HuH-7 (cell line): ENCODE measurements at regions not wholly inside any gene's neighbourhood (a gene's known extent, or its start where the extent isn't known, plus 50 kb on each side); places are given as distances from the start of the nearest gene placed in this dataset.

Experiments used
- DNase-seq: peaks from one replicate; pipeline ENCODE4 v3.0.0; 2011; ENCODE audit warnings: low spot score

- DNase-seq, result no peak
Measured at GRCh38 chr13:90070362-90070761, 1277.1 kb upstream of the MIR17HG start.

GRCh38 chr13:90070837-90071525 lies 1276.5 kb upstream of the MIR17HG start:
- peak; percentile 3 for DNase-seq

GRCh38 chr13:90084684-90085290 lies 1262.7 kb upstream of the MIR17HG start:
- no peak for DNase-seq

- no peak for DNase-seq
Measured at GRCh38 chr13:90089051-90089450, 1258.4 kb upstream of the MIR17HG start.

GRCh38 chr13:90091611-90092010 lies 1255.9 kb upstream of the MIR17HG start:
- DNase-seq, result no peak

GRCh38 chr13:90094357-90094756 lies 1253.1 kb upstream of the MIR17HG start:
- DNase-seq, result no peak

GRCh38 chr13:90098577-90098976 lies 1248.9 kb upstream of the MIR17HG start:
- no peak for DNase-seq

GRCh38 chr13:90099847-90100246 lies 1247.6 kb upstream of the MIR17HG start:
- DNase-seq, result no peak

- DNase-seq, result no peak
Measured at GRCh38 chr13:90103099-90103784, 1244.2 kb upstream of the MIR17HG start.

GRCh38 chr13:90104764-90105163 lies 1242.7 kb upstream of the MIR17HG start:
- DNase-seq, result no peak

GRCh38 chr13:90105276-90105675 lies 1242.2 kb upstream of the MIR17HG start:
- no peak for DNase-seq

- no peak for DNase-seq
Measured at GRCh38 chr13:90105849-90106496, 1241.5 kb upstream of the MIR17HG start.

GRCh38 chr13:90107661-90108060 lies 1239.8 kb upstream of the MIR17HG start:
- DNase-seq, result no peak

GRCh38 chr13:90108547-90108946 lies 1238.9 kb upstream of the MIR17HG start:
- no peak for DNase-seq

- DNase-seq, result no peak
Measured at GRCh38 chr13:90116121-90116520, 1231.4 kb upstream of the MIR17HG start.

- no peak for DNase-seq
Measured at GRCh38 chr13:90118467-90119071, 1228.9 kb upstream of the MIR17HG start.

GRCh38 chr13:90120026-90120425 lies 1227.5 kb upstream of the MIR17HG start:
- no peak for DNase-seq

- DNase-seq, result no peak
Measured at GRCh38 chr13:90121784-90122183, 1225.7 kb upstream of the MIR17HG start.

GRCh38 chr13:90122531-90122930 lies 1225.0 kb upstream of the MIR17HG start:
- DNase-seq, result no peak

- DNase-seq, result no peak
Measured at GRCh38 chr13:90135558-90135957, 1211.9 kb upstream of the MIR17HG start.

GRCh38 chr13:90142251-90142650 lies 1205.2 kb upstream of the MIR17HG start:
- no peak for DNase-seq

GRCh38 chr13:90154311-90154960 lies 1193.1 kb upstream of the MIR17HG start:
- DNase-seq, result no peak
